Adrenal gland (tissue), 9 donors: ENCODE measurements at regions not wholly inside any gene's neighbourhood (a gene's known extent, or its start where the extent isn't known, plus 50 kb on each side); places are given as distances from the start of the nearest gene placed in this dataset.
A peak's percentile ranks its signal among the peaks of the same experiment; 100 is the strongest.

Experiments used
- DNase-seq, 7 donors: peaks; one replicate each; pipeline ENCODE4 v3.0.0-alpha.2; 2019 to 2020
- H3K27ac ChIP-seq, 5 donors: fragments of 200-600 bp; sonication (generic) in 4 of 5; 1 replicate in 3 of 5; 2 replicates in 2 of 5; pipeline versions ENCODE4 v1.5.1 to v1.8.0; 2016 to 2020; ENCODE audit warnings: mild to moderate bottlenecking in 1 of 5
- H3K27me3 ChIP-seq: fragments of 200-600 bp; 2 replicates; pipeline ENCODE4 v1.8.0; 2021
- H3K36me3 ChIP-seq, 2 donors: fragments of 200-600 bp; replicated peaks in 1 of 2; 1 replicate in 1 of 2; 2 replicates in 1 of 2; pipeline versions ENCODE4 v1.5.1 to v1.8.0; 2018 to 2022
- H3K4me1 ChIP-seq, 2 donors: fragments of 200-600 bp; replicated peaks in 1 of 2; 1 replicate in 1 of 2; 2 replicates in 1 of 2; pipeline versions ENCODE4 v1.5.1 to v1.8.0; 2018 to 2021
- H3K4me3 ChIP-seq, 4 donors: fragments of 200-600 bp; sonication (generic) in 3 of 4; one replicate each; pipeline ENCODE4 v1.5.1; 2016 to 2018
- H3K9me3 ChIP-seq, 3 donors: fragments of 200-600 bp; sonication (generic) in 1 of 3; replicated peaks in 1 of 3; 1 replicate in 2 of 3; 2 replicates in 1 of 3; pipeline versions ENCODE4 v1.5.1 to v1.8.0; 2016 to 2021
- POLR2A ChIP-seq, 2 donors: fragments of 450-650 bp; IDR thresholded peaks; one replicate each; pipeline ENCODE4 v1.6.1; 2017; ENCODE audit warnings: antibody characterized with exemption in 2 of 2, mild to moderate bottlenecking in 2 of 2, moderate library complexity in 1 of 2
- WGBS, 4 donors: extraction: QIAGEN DNeasy Blood & Tissue Kit in 2 of 4; methylation state at CpG; one replicate each; pipeline versions ENCODE4 v1.1.5 to v1.1.7; 2013 to 2017; 5-methylcytosine and 5-hydroxymethylcytosine counted together
- intact Hi-C, 2 donors: fragments of 100-400 bp; cut with DNase I; formaldehyde crosslinking; loops; one replicate each; pipeline versions ENCODE4 v1.14.1 to v1.15.0; 2022 to 2023
- TF ChIP-seq, protein P1 (sequence below), 6 experiments: fragments of 450-650 bp in 4 of 6; fragments of 200-600 bp in 2 of 6; sonication (generic) in 1 of 6; IDR thresholded peaks; 1 replicate in 5 of 6; 2 replicates in 1 of 6; pipeline versions ENCODE4 v1.5.1 to v1.8.0; 2016 to 2021; ENCODE audit warnings: antibody characterized with exemption in 6 of 6, mild to moderate bottlenecking in 2 of 6, moderate library complexity in 1 of 6
- donor health status: healthy with polysubstance abuse.
- donor health status: Bipolar disorder and iron deficiency.
- donor health status: DM: yes; HTN: yes; CAD: no.
- donor health status: DM: no; HTN: no; CAD: no.
- donor health status: DM: no; HTN: no; CAD: no.

DNA sequence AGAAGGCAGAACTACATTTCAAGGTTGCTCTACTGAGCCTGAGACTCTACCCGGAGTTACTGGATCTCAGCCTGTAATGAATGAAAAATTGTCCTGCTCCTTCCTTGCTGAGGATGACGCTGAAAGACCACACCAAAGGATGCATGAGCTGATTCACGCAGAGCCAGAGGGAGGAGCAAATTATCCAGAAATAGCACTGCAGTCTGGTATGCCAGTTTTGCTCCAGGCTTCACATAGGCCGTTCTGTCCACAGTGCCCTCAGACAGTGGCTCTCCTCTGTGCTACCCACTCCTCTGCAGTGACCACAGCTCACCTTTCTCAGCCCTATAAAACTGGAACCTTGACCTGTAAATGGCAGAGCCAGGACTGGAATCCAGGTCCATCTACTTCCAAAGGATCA, 79.3 kb upstream of the GALNT18 start:
- intact Hi-C loops: no loop called here
- TF ChIP-seq, protein P1, sequence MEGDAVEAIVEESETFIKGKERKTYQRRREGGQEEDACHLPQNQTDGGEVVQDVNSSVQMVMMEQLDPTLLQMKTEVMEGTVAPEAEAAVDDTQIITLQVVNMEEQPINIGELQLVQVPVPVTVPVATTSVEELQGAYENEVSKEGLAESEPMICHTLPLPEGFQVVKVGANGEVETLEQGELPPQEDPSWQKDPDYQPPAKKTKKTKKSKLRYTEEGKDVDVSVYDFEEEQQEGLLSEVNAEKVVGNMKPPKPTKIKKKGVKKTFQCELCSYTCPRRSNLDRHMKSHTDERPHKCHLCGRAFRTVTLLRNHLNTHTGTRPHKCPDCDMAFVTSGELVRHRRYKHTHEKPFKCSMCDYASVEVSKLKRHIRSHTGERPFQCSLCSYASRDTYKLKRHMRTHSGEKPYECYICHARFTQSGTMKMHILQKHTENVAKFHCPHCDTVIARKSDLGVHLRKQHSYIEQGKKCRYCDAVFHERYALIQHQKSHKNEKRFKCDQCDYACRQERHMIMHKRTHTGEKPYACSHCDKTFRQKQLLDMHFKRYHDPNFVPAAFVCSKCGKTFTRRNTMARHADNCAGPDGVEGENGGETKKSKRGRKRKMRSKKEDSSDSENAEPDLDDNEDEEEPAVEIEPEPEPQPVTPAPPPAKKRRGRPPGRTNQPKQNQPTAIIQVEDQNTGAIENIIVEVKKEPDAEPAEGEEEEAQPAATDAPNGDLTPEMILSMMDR (IDR thresholded peaks at IDR 0.05): no peak
- TF ChIP-seq POLR2A (IDR thresholded peaks at IDR 0.05): no peak
- no peaks in the 10 kb centered on the region for H3K27me3 ChIP-seq
- 36 to 65% (median 44%) methylated on average over 4 of the region's 4 CpGs for WGBS, 4 donors
- no peaks in the 10 kb centered on the region for H3K9me3 ChIP-seq
- H3K27ac ChIP-seq: no peak overlapping the region
- no peaks in the 10 kb centered on the region for H3K4me1 ChIP-seq
- DNase-seq: no peak
- H3K36me3 ChIP-seq: no peaks in the 10 kb centered on the region
- H3K4me3 ChIP-seq: no peak overlapping the region

- Histone ChIP-seq H3K36me3 (no peaks in the 10 kb centered on the region), H3K4me1 (no peaks in the 10 kb centered on the region), H3K27me3 (no peaks in the 10 kb centered on the region), H3K4me3 (no peak overlapping the region), H3K27ac (no peak overlapping the region), H3K9me3 (no peaks in the 10 kb centered on the region)
- peak in 1 of 7 donors; percentile 8 for DNase-seq
- intact Hi-C loops: no loop called here
- TF ChIP-seq, protein P1 (IDR thresholded peaks at IDR 0.05): no peak
- no peak for TF ChIP-seq POLR2A (IDR thresholded peaks at IDR 0.05)
- WGBS, 4 donors: 45 to 61% (median 58%) methylated on average over 1 of the region's 1 CpG
Observed at GRCh38 chr11:11697796-11698195, 76.0 kb upstream of the GALNT18 start.

- WGBS, 4 donors: 47 to 70% (median 65%) methylated on average over 11 to 13 of the region's 13 CpGs
- no peak for DNase-seq
- Histone ChIP-seq H3K27ac (no peak overlapping the region), H3K4me1 (no peaks in the 10 kb centered on the region), H3K36me3 (no peaks in the 10 kb centered on the region), H3K27me3 (no peaks in the 10 kb centered on the region), H3K4me3 (no peak overlapping the region), H3K9me3 (no peaks in the 10 kb centered on the region)
- intact Hi-C loops: no loop called here
- TF ChIP-seq, protein P1 (IDR thresholded peaks at IDR 0.05): no peak
- TF ChIP-seq POLR2A (IDR thresholded peaks at IDR 0.05): no peak
Observed at GRCh38 chr11:11691296-11692151, 69.7 kb upstream of the GALNT18 start.

DNA sequence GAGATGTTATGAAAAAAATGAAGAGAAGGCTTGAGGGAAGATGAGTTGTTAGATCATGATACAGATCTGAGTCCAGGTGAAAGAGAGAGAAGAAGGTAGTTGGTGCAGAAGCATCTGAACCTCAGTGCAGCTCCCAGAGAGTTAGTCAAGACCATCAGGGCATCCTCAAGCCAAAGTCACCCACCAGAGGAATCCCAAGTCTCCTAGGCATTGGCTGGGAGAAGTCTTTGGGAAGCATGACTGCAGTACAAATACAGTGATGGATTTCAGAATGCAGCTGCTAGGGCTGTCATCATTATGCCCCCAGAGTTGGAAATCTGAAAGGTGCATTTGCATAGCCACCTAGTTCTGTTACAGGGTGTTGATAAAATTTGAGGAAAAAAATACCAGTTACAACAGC, 59.7 kb upstream of the GALNT18 start:
- Histone ChIP-seq H3K36me3 (no peaks in the 10 kb centered on the region), H3K4me1 (no peaks in the 10 kb centered on the region), H3K27me3 (no peaks in the 10 kb centered on the region), H3K9me3 (no peaks in the 10 kb centered on the region), H3K27ac (no peak overlapping the region), H3K4me3 (no peak overlapping the region)
- no peak for TF ChIP-seq POLR2A (IDR thresholded peaks at IDR 0.05)
- TF ChIP-seq, protein P1 (IDR thresholded peaks at IDR 0.05): no peak
- no peak for DNase-seq
- intact Hi-C loops: no loop called here
